ENCODE measurements at regions not wholly inside any gene's neighbourhood (a gene's known extent, or its start where the extent isn't known, plus 50 kb on each side); places are given as distances from the start of the nearest gene placed in this dataset.

DNA sequence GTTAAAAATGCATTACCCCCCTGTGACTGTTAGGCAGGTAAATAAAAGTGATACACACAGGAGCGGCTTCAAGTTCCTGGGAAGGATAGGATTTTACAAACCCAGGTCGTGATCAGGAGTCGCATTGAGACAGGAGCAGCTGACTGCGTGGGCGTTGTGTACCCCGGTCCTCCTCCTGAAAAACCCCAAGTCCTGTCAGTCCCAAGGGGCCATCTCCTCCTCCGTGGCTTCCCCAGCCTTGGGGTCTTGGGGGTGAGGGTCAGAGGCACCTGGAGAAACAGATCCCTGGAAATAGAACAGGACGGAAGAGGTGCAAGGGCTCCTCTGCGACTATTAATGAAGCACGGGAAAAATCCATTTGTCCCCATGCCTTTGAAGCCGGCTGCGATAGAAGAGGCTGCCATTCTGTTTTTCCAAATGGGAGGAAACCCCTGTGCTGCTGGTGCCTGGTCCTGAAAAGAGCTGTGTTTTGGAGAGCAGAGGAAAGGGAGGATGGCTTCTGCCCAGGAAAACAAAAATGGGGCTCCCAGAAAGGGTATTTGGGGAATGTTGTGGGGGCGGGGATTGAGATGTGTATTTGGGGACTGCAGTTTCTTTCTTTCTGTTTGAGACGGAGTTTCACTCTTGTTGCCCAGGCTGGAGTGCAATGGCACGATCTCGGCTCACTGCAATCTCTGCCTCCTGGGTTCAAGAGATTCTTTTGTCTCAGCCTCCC is 143.1 kb downstream of the ZNF664 start:
- no peak for ATAC-seq
- Histone ChIP-seq H3K9me3 (no peaks in the 10 kb centered on the region), H3K27me3 (no peaks in the 10 kb centered on the region), H3K36me3 (no peaks in the 10 kb centered on the region), H3K27ac (no peak overlapping the region), H3K4me3 (no peak overlapping the region), H3K4me1 (no peaks in the 10 kb centered on the region)
- DNase-seq: no peak
- no peak for TF ChIP-seq CTCF (IDR thresholded peaks at IDR 0.05)
- intact Hi-C loops (cut with DNase I): no loop called here

- intact Hi-C loops (cut with DNase I): no loop called here
- DNase-seq (no peak), ATAC-seq (no peak)
- TF ChIP-seq CTCF (IDR thresholded peaks at IDR 0.05): no peak
- H3K4me3 ChIP-seq: no peak overlapping the region
- H3K27me3 ChIP-seq: no peaks in the 10 kb centered on the region
- no peaks in the 10 kb centered on the region for H3K36me3 ChIP-seq
- no peaks in the 10 kb centered on the region for H3K9me3 ChIP-seq
- no peaks in the 10 kb centered on the region for H3K4me1 ChIP-seq
- no peak overlapping the region for H3K27ac ChIP-seq
These were observed 147.7 kb downstream of the ZNF664 start for GRCh38 chr12:124120739-124121138.

- Histone ChIP-seq H3K4me1 (no peaks in the 10 kb centered on the region), H3K9me3 (no peaks in the 10 kb centered on the region), H3K36me3 (no peaks in the 10 kb centered on the region), H3K4me3 (no peak overlapping the region), H3K27me3 (no peaks in the 10 kb centered on the region), H3K27ac (no peak overlapping the region)
- ATAC-seq: no peak
- no peak for DNase-seq
- intact Hi-C loops (cut with DNase I): no loop called here
- TF ChIP-seq CTCF (IDR thresholded peaks at IDR 0.05): no peak
These were observed 149.7 kb downstream of the ZNF664 start for GRCh38 chr12:124122722-124123121.

DNA sequence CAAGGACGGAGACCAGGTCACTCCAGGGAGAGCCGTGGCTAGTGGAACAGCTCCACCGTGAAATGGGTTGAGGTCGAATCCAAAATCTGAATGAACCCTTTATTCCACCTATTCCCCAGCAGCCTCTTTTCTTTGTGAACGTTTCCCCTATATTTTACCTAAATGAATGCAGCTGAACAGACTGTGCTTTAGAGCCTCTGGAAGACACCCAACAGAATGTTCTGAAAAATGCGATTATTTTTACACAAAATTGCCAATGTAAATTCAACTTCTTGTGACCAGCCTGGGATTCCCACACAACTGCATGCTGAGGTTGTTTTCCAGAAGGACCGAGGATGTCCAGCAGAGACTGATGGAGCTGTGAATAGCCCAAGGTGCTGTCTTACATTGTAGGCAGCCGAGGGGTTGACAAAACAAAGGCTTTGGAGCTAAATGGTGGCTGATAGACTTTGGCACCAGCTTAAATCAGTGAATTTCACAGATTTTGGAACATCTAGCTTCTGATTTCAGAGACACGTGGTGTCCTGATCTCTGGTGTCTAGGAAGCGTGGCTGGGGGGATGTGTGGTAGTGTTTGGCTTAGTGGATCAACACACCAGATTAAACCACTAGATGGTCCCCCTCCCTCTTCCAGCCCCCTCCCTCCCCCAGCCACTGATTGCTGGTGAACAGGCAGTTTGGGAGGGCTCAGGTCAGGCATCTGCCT is 150.4 kb downstream of the ZNF664 start:
- TF ChIP-seq CTCF (IDR thresholded peaks at IDR 0.05): no peak
- H3K27ac ChIP-seq: no peak overlapping the region
- no peaks in the 10 kb centered on the region for H3K27me3 ChIP-seq
- H3K36me3 ChIP-seq: no peaks in the 10 kb centered on the region
- intact Hi-C loops (cut with DNase I): no loop called here
- DNase-seq: no peak
- H3K9me3 ChIP-seq: no peaks in the 10 kb centered on the region
- ATAC-seq: no peak
- no peaks in the 10 kb centered on the region for H3K4me1 ChIP-seq
- H3K4me3 ChIP-seq: no peak overlapping the region

DNA sequence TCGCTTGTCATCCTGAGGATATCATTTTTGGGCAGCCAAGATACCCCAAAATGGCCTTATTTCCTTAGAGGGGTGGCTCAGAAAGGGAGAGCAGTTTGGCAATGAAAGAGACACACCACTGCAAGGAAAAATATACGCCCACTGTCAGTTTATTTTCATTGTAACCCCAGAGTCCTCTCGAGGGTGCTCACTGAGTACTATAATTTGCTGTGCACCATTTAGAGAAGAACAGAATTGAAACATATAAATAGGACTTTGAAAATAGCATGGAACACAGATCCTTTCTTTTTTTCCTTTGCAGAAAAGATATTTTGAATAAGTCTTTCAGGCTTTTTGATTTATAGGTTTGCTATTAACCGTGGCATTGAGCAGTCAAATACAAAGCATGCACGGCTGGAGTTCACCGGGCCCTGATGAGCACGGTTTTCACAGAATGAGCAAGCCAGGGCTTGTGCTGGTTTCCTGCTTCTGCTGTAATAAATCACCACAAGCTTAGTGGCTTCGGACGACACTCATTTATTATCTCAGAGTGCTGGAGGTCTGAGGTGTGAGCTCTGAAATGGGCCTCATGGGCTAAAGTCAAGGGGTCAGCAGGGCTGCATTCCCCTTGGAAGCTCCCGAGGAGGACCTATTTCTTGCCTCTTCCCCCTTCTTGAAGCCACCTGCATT is 152.3 kb downstream of the ZNF664 start:
- no peaks in the 10 kb centered on the region for H3K4me1 ChIP-seq
- DNase-seq: no peak
- intact Hi-C loops (cut with DNase I): no loop called here
- no peak overlapping the region for H3K27ac ChIP-seq
- no peaks in the 10 kb centered on the region for H3K36me3 ChIP-seq
- no peaks in the 10 kb centered on the region for H3K27me3 ChIP-seq
- H3K4me3 ChIP-seq: no peak overlapping the region
- TF ChIP-seq CTCF (IDR thresholded peaks at IDR 0.05): no peak
- ATAC-seq: no peak
- H3K9me3 ChIP-seq: no peaks in the 10 kb centered on the region

Data from upper lobe of right lung (tissue), 1 donor.